ENCODE measurements at regions not wholly inside any gene's neighbourhood (a gene's known extent, or its start where the extent isn't known, plus 50 kb on each side); places are given as distances from the start of the nearest gene placed in this dataset.

GRCh38 chr15:38944536-38944935, 379.9 kb upstream of the RASGRP1 start:
- TF ChIP-seq GATA2 (IDR thresholded peaks at IDR 0.05; ENCODE audit: low read depth, low read length): no peak
- no peak for TF ChIP-seq GATA3 (IDR thresholded peaks at IDR 0.05; ENCODE audit: low read depth, low read length)

Measured in SH-SY5Y (cell line).